ENCODE measurements at regions not wholly inside any gene's neighbourhood (a gene's known extent, or its start where the extent isn't known, plus 50 kb on each side); places are given as distances from the start of the nearest gene placed in this dataset.

GRCh38 chr7:22049766-22050500, 104.2 kb upstream of the CDCA7L start:
- Histone ChIP-seq H3K79me2 (ENCODE audit: control insufficient read depth in 1 of 2, insufficient read depth in 2 of 2, low read length in 2 of 2) (no peaks in the 10 kb centered on the region), H2BK5ac (ENCODE audit: low read depth, low read length) (no peak overlapping the region), H4K20me1 (replicated peaks in 1 of 2; ENCODE audit: control insufficient read depth in 1 of 2, insufficient read depth in 2 of 2, low read length in 2 of 2) (no peaks in the 10 kb centered on the region), H2BK15ac (ENCODE audit: low read length) (no peak overlapping the region), H3K4me3 (ENCODE audit: extremely low read depth in 1 of 4, insufficient read depth in 2 of 4, low read depth in 3 of 4, low read length in 4 of 4) (no peak overlapping the region), H3K23ac (ENCODE audit: insufficient read length) (no peak overlapping the region), H3K36me3 (ENCODE audit: control insufficient read depth in 2 of 4, insufficient read depth in 4 of 4, low read length in 3 of 4) (no peaks in the 10 kb centered on the region), H3K4ac (replicated peaks; ENCODE audit: insufficient read length, low read depth, low read length) (no peak overlapping the region), H3K9me3 (ENCODE audit: insufficient read depth in 2 of 2, low read depth in 1 of 2, low read length in 1 of 2) (0 out of 4 replicates have a peak, but pooled peaks cover 0 to 6% of the 10 kb centered on the region in 2 experiments), H3K4me2 (ENCODE audit: insufficient read depth in 1 of 2, low read depth in 2 of 2, low read length in 2 of 2) (no peak overlapping the region), H2BK120ac (replicated peaks; ENCODE audit: low read depth, low read length) (no peak overlapping the region), H3K79me1 (ENCODE audit: low read depth, low read length) (no peaks in the 10 kb centered on the region), H3K56ac (replicated peaks; ENCODE audit: insufficient read length, low read depth, low read length) (no peak overlapping the region), H3K9ac (replicated peaks in 1 of 4; ENCODE audit: extremely low read depth in 1 of 4, low read depth in 3 of 4, low read length in 3 of 4) (no peak overlapping the region), H2BK12ac (ENCODE audit: low read depth, low read length) (no peak overlapping the region), H3K23me2 (ENCODE audit: low read depth, low read length) (no peaks in the 10 kb centered on the region), H3K14ac (ENCODE audit: insufficient read length) (no peak overlapping the region), H4K91ac (replicated peaks; ENCODE audit: insufficient read length, low read length) (no peak overlapping the region), H2AK5ac (ENCODE audit: low read depth, low read length) (no peak overlapping the region), H3K18ac (ENCODE audit: extremely low read depth, low read length) (no peak overlapping the region), H3K27ac (ENCODE audit: low read depth, low read length) (no peak overlapping the region), H3K4me1 (replicated peaks in 1 of 4; ENCODE audit: control insufficient read depth in 3 of 4, insufficient read depth in 4 of 4, low read length in 3 of 4) (peaks cover 0 to 4% (median 2%) of the 10 kb centered on the region in 4 experiments; a peak in 3 of 7 replicates), H4K8ac (ENCODE audit: extremely low read depth, insufficient read depth, low read length) (no peak overlapping the region), H3K27me3 (replicated peaks in 1 of 4; ENCODE audit: control insufficient read depth in 3 of 4, extremely low read depth in 1 of 4, insufficient read depth in 3 of 4, low read length in 3 of 4) (no peaks in the 10 kb centered on the region), H4K5ac (ENCODE audit: insufficient read length, low read depth, low read length) (no peak overlapping the region), H2AFZ (ENCODE audit: low read length) (no peak overlapping the region), H2BK20ac (ENCODE audit: low read length) (no peak overlapping the region)
- 91% methylated on average over 17 of the region's 17 CpGs; no CpG with 5 or more reads in 1 of the 2 experiments for WGBS, 2 experiments (ENCODE audit: extremely low coverage in 1 of 2, insufficient coverage in 1 of 2, insufficient read length in 1 of 2, insufficient replicate concordance in 2 of 2, low coverage in 1 of 2, low lambda C conversion rate in 2 of 2, missing lambda C conversion rate in 1 of 2)
- CTCF ChIA-PET (ENCODE audit: partially characterized antibody): no interaction called here
- FAIRE-seq: no peak
- POLR2A ChIA-PET (ENCODE audit: partially characterized antibody): no interaction called here
- no peak for DNase-seq (ENCODE audit: low read depth in 1 of 2, low spot score in 2 of 2)
- TF ChIP-seq GTF2F1 (IDR thresholded peaks at IDR 0.05; ENCODE audit: borderline replicate concordance, low read depth, low read length) (no peak), TBP (IDR thresholded peaks at IDR 0.05; ENCODE audit: low read depth, low read length) (no peak), ATF2 (IDR thresholded peaks at IDR 0.05; ENCODE audit: low read length) (no peak), EGR1 (IDR thresholded peaks at IDR 0.05; ENCODE audit: borderline replicate concordance, low read depth, low read length) (no peak), ZNF274 (IDR thresholded peaks at IDR 0.05; ENCODE audit: borderline replicate concordance, extremely low read depth, low read length) (no peak), YY1 (IDR thresholded peaks at IDR 0.05; ENCODE audit: low read depth, low read length) (no peak), CTCF (IDR thresholded peaks at IDR 0.05; ENCODE audit: control extremely low read depth in 1 of 3, insufficient read depth in 1 of 3, low read depth in 1 of 3, low read length in 3 of 3) (no peak)

All from H1 (cell line).